Caki2 (cell line): ENCODE measurements at regions not wholly inside any gene's neighbourhood (a gene's known extent, or its start where the extent isn't known, plus 50 kb on each side); places are given as distances from the start of the nearest gene placed in this dataset.
A peak's percentile ranks its signal among the peaks of the same experiment; 100 is the strongest.
"Not testable (repeated sequence)": the region's sequence is repeated elsewhere in the genome, so short reads cannot be mapped to it uniquely, and the experiment has no call there.

ENCODE experiments used
- DNase-seq: peaks from one replicate; pipeline ENCODE4 v3.0.0-alpha.2; 2015; ENCODE audit warnings: low read depth
- in situ Hi-C: cut with HindIII; loops from 2 replicates; pipeline ENCODE4 v1.10.0; 2016; ENCODE audit warnings: low sequenced_read_pairs, low pct_unique_long_range_greater_than_20kb, mixed read lengths

- no peak for DNase-seq
- in situ Hi-C loops: no loop called here
These were observed 286.5 kb downstream of the CPS1 start for GRCh38 chr2:210842896-210843295.

DNA sequence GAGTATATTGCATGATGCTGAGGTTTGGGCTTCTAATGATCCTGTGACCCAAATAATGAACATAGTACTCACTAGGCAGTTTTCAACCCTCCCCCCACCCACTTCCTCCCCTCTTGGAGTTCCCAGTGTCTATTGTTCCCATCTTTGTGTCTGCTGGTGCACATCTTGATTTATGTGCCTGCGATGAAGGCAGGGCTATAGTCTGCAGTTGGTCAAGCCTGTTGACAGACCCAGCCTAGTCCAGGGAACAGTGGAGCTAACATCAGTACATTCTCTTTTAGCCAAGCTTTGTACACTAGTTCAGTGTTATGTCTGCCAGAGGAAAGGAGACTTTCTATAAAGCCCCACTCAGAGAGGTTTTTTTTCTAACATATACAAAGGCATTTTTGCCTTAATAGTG is 287.6 kb downstream of the CPS1 start:
- DNase-seq: no peak
- in situ Hi-C loops: no loop called here

DNA sequence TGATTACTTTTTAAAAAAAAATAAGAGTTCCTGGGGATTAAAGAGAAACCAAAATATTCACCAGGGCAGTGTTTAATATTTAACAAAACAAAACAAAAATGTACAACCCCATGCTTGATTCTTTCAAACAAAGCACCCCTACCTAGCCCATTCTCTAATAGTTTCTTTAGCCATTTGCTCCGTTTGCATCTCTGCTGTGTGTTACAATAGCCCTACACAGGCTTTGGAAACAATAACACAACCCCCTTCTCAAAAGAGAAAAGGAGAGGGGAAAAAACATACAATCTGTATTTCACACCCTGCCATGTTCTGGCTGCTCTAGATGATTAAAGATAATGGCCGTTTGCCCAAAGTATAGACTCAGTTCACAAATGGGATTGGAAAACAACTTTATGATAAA is 302.9 kb downstream of the CPS1 start:
- no peak for DNase-seq
- in situ Hi-C loops: no loop called here

GRCh38 chr2:210860276-210860675 is 303.9 kb downstream of the CPS1 start:
- no peak for DNase-seq
- in situ Hi-C loops: no loop called here

DNA sequence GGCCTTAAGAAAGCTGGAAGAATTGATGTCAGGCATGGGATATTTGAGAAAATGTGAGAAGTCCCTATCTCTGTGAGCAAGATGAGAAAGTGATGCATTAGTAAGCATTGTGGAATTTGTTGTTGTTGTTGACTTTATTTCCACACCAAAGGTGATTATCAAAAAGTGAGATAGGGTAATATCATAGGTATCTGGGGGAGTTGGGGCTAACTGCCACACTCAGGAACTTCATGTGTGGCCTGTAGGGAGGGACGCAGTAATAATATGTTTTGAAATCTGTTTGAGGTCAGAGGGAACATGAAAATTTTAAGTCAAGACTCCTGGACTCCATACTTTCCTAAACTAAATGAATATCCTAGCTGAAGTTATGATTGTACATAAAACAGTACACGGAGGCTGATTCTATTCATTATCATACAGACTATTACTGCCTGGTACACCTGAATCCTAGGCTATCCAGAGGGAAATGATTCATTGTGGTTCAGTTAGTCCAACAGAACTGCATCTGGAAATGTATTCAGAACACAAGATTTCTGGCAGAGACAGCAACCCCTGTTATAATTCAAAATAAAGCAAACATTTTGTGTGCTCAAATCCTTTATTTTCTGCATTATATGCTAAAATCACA is 304.8 kb downstream of the CPS1 start:
- no peak for DNase-seq
- in situ Hi-C loops: no loop called here

DNA sequence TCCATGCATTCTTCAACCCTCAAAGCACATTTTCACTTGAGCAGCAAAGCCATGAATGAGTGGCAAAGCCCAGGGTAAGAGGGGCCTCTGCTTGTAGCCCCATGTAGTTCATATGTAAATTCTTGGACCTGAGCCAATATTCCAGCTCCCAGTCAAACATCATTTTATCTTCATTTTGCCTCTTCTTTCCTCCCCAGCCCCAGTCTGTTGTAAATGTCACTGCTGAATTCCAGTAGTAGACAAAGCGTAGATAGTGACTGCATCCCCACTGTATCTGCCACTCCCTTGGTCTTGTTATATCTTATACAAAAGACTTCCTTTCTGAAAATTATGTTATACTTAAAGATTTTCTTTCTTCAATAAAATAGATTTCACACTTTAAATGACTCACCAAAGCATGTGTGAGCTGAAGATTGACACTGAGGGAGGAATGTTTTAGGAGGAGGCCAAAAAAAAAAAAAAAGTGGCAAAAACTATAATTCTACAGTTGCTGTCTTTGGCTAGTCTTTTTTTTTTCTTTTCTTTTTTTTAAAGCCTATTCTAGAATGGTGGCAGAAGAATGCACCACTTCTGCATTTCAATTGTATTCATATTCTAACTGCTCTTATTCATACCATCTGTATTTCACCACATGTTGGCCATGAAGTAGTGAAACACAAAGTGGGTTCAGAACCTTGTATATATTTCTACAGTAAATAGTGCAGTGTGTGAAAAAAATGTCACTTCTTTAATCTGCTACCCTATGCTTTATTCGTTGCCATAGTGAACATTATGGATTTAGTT is 306.1 kb downstream of the CPS1 start:
- in situ Hi-C loops: no loop called here
- DNase-seq: no peak

- in situ Hi-C loops: no loop called here
- DNase-seq: no peak
These were observed 306.9 kb downstream of the CPS1 start for GRCh38 chr2:210863283-210863682.

GRCh38 chr2:210871566-210871965 is 315.2 kb downstream of the CPS1 start:
- DNase-seq, in situ Hi-C loops: not testable (repeated sequence)

- in situ Hi-C loops: no loop called here
- no peak for DNase-seq
These were observed 317.2 kb downstream of the CPS1 start for GRCh38 chr2:210873631-210874030.

GRCh38 chr2:210884227-210884626 is 327.8 kb downstream of the CPS1 start:
- in situ Hi-C loops: no loop called here
- no peak for DNase-seq

DNA sequence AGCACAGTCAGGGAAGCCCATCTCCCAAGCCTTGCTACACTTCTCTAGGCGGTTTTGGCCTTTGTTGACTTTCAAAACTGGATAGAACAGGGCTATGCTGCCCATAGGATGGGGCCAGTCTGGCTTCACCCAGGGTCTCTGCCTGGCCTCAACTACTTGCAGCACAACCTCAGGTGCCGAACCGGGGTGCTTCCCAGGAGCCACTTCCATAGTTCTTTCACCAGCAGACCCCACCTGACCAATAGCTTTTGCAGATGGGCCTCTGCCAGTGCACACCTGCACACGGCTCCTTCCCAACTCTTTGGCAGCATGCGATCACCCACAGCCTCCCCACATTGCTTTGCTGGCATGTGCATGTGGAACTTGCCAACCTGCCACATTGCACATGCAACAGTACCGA is 331.6 kb downstream of the CPS1 start:
- in situ Hi-C loops: no loop called here
- no peak for DNase-seq

DNA sequence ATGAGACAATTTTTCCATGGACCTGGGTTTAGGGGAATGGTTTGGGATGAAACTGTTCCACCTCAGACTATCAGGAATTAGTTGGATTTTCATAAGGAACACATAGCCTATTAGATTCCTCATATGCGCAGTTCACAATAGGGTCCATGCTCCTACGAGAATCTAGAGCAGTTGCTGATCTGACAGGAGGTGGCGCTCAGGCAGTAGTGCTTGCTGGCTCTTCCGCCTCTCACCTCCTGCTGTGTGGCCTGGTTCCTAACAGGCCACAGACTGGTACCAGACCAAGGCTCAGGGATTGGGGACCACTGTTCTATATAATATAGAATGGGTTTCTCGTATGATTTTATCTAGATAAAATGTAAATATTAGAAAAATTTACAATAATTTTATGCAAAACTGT is 338.7 kb downstream of the CPS1 start:
- no peak for DNase-seq
- in situ Hi-C loops: no loop called here

- in situ Hi-C loops: no loop called here
- peak; percentile 56 for DNase-seq
These were observed 342.7 kb downstream of the CPS1 start for GRCh38 chr2:210899131-210899530.

- no peak for DNase-seq
These were observed 344.9 kb downstream of the CPS1 start for GRCh38 chr2:210901326-210901725.

DNA sequence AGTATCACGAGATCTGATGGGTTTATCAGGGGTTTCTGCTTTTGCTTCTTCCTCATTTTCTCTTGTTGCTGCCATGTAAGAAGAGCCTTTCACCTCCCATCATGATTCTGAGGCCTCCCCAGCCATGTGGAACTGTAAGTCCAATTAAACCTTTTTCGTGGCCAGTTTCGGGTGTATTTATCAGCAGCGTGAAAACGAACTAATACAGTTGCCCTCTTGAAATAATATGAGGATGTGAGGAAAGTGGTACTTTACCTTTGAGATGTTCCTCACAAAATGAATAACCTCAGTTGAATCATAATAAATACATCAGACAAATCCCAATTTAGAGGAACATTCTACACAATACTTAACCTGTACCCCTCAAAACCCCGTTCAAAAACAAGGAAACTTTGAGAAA is 356.4 kb downstream of the CPS1 start:
- in situ Hi-C loops: no loop called here
- DNase-seq: no peak

More at GRCh38 chr2:210901326-210901725, 344.9 kb downstream of the CPS1 start:
- in situ Hi-C loops: no loop called here

DNA sequence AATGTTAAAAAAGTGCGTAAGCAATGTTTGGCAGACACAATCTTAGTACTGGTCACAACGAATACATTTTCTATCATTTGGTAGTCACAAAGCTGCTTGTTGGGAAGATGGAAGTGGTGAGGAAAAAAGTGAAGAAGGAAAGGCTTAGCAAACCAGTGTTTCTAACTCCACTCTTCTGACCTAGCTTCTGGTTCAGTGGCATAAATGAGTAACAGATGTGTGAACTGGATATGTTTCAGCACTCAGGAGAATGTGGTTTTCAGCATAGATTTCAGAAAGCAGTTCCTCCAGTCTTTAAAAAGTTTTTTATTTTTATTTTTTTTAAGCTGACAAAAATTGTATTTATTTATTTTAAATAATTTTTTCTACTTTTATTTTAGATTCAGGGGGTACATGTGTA is 357.1 kb downstream of the CPS1 start:
- DNase-seq: no peak
- in situ Hi-C loops: no loop called here

DNA sequence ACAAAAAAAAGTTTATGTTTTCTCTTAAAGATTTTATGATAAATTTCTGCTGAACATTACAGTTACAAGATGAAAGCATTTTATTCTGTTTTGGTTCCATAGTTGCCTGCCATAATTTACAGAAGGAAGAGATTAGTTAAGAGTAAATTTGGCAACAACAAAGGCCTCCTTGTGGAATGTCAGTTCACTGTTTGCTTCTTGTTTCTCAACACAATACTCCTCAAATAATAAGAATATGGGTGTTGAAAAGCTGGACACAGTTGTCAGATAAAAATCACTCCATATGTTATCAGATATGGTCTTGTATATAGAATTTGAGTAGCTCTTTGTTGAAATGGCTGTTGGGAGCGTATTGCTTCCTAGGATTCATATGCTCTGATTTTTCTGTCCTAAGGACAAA is 359.5 kb downstream of the CPS1 start:
- in situ Hi-C loops: no loop called here

GRCh38 chr2:210917465-210917864 is 361.1 kb downstream of the CPS1 start:
- in situ Hi-C loops: no loop called here

More for the DNA sequence above, 359.5 kb downstream of the CPS1 start:
- DNase-seq: no peak

GRCh38 chr2:210919128-210919527 is 362.7 kb downstream of the CPS1 start:
- in situ Hi-C loops: no loop called here
- DNase-seq: no peak

More at GRCh38 chr2:210917465-210917864, 361.1 kb downstream of the CPS1 start:
- DNase-seq: no peak

DNA sequence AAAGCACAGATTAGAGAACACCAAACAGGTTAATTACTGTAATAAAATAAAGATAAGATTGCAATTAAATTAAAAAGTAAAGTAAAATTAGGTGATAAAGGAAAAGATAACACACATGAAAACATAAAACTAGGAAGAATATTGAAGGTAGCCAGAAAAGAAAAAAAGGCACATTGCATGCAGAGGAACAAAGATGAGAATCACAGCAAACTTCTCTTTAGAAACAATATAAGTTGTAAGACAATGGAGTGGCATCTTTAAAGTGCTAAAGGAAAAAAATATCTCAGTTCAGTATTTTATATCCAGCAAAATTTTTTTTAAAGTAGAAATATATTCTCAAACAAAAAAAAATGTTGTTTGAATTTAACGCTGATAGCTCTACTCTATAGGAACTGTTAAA is 366.0 kb downstream of the CPS1 start:
- no peak for DNase-seq
- in situ Hi-C loops: no loop called here
